NCI-H748 (cell line): ENCODE measurements at regions not wholly inside any gene's neighbourhood (a gene's known extent, or its start where the extent isn't known, plus 50 kb on each side); places are given as distances from the start of the nearest gene placed in this dataset.
"Not testable (repeated sequence)": the region's sequence is repeated elsewhere in the genome, so short reads cannot be mapped to it uniquely, and the experiment has no call there.

Experiments used
- DNase-seq: peaks from one replicate; lab custom pipeline; 2025; ENCODE audit not compliant: unreplicated experiment; lab: John Stamatoyannopoulos, UW

DNA sequence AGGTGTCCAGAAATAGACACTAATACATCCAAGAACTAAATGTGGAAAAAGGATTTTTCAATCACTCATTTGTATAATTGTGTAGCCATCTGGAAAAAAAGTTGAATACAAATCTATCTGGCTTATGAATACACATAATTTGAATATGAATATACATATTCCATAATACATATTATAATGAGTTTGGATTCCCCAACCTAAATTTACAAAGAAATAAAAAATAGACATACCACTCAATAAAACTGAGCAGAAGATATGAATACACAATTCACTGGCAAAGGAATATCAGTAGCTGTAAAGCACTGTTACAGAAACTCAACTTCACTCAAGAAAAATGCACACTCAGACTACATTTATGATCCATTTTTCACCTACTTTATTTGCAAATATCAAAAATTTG lies 121.9 kb upstream of the EDIL3 start:
- DNase-seq: no peak

DNA sequence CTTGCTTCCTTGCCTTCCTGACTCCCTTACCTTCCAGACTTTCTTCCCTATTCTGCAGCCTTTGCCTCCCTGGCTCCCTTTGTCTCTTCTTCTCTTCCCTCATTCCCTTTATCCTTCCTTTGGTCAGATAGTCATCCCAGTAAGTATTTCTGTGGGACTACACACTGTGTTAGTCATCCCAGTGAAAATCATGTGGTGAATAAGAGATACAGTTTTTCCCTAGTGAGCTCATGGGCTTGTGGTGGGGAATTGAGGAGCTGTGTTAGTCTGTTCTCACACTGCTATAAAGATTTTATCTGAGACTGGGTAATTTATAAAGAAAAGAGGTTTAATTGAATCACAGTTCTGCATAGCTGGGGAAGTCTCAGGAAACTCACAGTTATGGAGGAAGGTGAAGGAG lies 109.8 kb upstream of the EDIL3 start:
- no peak for DNase-seq

DNA sequence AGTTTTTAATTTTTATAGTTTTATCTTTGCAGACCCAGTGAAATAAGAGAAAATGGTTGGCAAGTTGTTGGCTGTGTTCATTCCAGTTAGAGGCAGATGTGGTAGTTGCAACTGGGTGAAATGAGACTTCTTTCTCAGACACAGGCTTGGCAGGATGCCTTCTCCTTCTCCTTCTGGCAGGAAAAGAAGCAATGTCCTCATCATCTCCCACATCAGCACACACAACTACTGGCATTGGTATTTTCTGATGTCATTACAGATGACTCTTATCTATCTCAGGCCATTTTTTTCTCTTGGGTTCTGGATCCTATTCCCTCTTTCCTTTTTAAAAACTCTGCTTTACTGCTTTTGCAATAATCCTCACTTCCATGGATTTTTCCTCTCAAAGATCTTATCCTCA lies 103.3 kb upstream of the EDIL3 start:
- no peak for DNase-seq

DNA sequence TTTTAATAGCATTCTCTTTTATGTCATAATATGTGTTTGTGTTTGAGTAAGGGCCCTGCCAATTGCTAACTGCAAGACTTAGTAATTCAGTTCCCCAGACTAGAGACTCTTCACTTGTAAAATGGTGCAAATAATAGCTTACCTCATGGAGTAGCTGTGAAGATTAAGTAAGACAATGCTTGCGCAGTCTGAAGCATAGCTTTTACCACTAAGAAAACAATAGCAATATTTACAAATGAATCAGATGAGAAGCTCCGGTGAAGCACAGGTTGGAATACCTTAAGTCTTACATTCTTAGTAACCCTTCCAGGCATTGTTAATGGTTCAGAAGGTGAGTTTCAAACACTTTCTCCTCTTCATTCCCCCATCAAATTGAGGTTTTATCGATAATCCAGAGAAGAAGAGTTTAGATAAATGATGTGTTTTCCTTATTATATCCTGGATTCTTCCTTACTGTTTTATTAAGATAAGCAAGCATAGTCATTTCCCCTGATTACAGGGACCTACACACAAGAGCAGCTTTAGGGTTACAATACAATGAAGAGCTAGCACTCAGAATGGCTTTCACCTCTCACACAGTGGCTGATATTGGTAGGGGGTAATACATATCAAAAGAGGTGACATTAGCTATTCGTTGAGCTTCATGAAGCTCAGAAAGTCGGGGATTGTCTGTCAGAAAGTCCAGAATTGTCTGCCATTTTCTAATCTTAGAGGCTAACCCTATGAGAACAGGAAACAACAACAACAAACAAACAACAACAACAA lies 96.4 kb upstream of the EDIL3 start:
- DNase-seq: no peak

DNA sequence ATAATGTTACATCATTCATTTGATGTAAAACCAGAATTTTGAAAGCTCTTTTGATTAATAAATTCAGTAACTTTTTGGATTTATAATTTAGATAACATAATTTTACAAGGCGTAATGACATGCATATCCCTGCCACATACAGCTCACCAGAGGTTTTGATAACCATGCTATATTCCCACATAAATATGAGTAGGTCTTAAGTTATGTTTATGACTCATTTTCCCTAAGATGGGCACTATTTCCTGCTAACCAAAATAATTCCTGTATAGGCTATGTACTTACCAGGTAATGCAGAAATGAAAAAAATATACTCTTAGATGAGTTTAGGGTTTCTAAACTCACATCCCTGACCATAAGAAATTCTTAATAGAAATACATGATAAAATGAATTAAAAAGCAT lies 93.9 kb upstream of the EDIL3 start:
- no peak for DNase-seq

DNA sequence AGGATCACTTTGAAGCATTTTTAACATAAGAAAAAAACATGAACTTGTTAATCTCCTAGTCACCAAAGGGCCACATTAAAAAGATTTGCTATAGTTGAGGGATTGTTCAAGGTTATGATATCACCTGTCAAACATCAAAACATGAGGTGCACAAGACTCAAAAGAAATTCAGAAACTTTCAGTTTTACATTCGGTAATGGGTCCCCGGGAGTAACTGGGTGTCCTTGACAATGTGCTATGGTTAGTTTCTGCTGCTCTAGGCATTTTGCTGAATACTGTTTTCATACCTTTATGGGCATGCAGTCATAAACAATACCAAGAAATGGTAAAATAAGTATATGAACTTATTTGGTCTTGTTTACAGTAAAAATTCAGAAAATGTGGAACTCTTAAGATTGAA lies 92.8 kb upstream of the EDIL3 start:
- no peak for DNase-seq

DNA sequence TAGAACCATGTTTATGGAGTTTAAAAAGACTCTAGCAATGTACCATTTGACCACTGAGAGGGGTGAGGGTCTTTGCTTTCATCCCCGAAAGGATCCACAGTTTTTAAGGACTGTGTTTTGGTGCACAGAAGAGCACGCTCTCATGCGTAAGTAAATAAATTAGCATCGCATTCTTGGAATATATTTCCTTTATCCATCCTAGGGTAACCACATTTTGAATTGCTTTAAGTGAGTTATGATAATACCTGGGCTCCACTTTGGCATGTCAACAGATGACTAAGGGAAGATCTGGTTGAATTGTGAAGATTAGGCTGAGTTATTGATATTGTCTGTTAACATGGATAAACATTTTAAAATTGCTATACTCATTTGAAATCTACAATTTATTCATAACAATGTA lies 89.4 kb upstream of the EDIL3 start:
- no peak for DNase-seq

DNA sequence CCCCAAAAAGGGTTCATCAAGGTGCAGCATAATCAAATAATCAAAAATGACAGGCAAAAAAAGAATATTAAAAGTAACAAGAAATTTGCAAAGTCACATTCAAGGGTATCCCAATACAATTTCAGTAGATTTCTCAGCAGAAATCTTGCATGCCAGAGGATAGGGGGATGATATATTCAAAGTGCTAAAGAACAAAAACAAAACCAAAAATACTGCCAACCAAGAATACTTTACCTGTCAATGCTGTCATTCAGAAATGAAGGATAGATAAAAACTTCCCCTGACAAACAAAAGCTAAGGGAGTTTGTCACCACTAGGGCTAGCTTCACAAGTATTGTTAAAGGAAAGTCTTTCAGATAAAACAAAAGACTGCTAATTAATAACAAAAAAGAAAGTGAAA lies 68.7 kb upstream of the EDIL3 start:
- no peak for DNase-seq

DNA sequence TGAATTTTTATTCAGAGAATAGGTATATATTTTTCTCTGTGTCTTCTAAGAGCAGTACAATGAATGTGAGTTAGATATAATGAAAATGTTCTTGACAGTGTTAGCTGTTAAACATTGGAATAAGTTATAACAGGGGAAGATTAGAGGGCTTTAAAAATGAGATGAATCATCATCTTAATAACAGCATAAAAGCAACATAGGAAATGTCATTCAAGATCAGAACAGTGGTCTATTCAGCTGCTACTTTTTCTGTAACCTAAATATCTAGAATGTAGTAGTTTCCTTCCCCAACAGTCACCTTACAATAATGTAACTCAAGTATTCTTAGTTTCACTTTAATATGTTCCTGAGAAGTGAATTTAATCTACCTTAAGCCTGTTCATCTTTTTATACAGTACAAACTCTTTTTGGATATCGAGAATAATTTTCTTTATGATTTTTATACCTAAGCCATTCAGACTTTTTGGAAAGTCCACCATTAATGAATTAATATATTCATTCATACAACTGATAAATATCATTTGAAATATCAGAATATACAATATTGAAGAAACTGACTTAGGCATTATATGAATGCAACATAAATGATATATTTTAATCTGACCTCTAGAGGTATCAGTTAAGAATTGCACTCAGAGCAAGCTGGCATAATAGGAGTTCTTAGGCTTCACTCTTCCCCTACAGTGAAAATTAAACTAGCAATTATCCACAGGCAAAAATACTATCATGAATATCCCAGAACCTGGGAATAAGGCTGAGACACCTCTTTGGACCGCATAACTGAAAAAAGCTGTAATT lies 66.1 kb upstream of the EDIL3 start:
- no peak for DNase-seq

DNA sequence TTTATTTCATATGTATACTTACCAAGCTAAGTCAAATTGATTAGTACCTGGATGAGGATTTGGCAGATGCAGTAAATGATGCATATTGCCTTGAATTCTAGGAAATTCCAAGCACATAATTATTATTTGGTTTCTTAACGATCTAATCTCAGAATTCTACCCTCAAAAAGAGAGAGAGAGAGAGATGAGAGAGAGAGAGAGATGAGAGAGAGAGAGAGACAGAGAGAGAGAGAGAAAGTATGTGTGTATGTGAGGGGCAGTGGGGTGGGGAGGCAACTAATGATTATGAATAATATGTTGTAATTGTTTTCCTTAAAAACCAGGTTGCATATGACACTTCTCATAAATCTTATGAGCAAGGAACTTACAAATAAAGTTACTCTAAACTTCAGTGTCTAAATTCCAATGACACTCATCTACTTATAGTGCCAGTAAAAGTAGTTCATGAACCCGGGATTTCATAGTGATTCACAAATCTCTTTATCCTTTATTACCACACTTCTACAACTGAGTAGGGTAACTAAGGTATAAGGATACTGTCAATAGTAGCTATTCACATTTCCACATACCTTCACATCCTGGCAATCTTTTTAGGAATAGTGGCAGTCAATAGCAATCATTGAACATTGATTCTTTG lies 60.5 kb upstream of the EDIL3 start:
- DNase-seq: no peak

DNA sequence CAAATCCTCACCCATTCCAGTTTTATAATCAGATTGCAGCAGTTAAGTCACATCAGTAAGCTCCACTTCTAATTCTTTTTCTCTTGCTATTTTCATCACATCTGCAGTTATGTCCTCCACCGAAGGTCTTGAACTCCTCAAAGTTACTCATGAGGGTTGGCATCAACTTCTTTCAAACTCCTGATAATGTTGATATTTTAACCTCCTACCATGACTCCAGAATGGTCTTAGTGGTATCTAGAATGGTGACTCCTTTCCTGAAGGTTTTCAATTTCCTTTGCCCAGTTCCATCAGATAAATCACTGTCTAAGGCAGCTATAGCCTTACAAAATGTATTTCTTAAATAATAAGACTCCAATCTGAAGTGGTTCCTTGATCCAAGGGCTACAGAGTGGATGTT lies 53.8 kb upstream of the EDIL3 start:
- DNase-seq: no peak

DNA sequence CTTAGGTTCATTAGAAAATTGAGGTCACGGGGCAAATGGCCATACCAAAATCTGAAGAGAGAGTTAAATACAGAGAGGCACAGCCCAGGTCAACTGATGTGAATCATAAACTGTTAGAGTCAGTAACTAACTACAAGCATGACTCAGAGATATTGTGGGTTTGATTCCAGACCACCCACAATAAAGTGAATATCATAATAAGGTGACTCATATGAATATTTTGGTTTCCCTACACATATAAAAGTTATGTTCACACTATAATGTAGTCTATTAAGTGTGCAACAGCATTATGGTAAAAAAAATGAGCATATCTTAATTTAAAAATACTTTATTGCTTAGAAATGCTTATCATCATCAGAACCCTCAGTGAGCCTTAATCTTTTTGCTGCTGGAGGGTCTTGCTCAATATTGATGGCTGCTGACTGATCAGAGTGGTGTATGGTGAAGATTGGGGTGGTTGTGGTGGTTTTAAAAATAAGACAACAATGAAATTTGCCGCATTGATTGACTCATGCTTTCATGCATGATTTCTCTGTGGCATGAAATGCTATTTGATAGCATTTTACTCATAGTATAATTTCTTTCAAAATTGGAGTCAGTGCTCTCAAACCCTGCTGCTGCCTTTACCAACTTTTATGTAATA lies 53.1 kb upstream of the EDIL3 start:
- no peak for DNase-seq

DNA sequence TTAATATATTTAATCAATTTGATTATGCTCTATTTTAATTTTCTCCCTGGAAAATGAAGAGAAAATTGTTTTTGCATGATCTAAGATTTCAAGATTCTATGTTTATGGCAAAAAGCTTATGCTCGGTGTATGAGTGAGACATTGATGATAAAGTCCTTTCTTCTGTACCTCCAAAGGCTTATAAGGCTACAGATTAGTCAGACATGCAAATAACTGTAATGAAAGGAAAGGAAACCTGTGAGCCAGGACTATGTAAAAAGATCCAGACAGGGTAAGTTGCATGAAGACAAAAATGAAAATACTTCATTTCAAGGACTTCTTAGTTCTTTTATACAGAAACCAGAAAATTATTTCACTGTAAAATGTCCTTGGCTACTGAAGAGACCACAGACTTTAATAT lies 52.2 kb upstream of the EDIL3 start:
- no peak for DNase-seq

DNA sequence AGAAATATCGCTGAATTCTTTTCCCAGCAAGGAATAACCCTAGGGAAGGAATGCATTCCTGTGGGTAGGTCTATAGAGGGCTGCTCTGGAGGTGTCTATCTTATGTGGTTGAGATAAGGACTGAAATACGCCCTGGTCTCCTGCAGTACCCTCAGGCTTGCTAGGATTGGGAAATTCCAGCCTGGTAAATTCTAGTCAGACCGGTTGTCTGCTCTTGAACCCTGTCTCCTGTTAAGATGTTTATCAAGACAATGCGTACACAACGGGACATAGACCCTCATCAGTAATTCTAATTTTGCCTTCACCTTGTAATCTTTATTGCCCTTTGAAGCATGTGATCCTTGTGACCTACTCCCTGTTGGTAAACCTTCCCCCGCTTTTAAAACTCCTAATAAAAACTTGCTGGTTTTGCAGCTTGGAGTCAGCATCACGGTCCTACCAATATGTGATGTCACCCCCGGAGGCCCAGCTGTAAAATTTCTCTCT lies 51.2 kb upstream of the EDIL3 start:
- not testable (repeated sequence) for DNase-seq
